Frontal cortex (tissue), 3 donors: ENCODE measurements at regions not wholly inside any gene's neighbourhood (a gene's known extent, or its start where the extent isn't known, plus 50 kb on each side); places are given as distances from the start of the nearest gene placed in this dataset.

Experiments used
- DNase-seq, 2 donors: peaks; one replicate each; pipeline ENCODE4 v3.0.0; 2012; ENCODE audit warnings: low spot score in 2 of 2
- FAIRE-seq: peaks from 2 replicates; lab custom pipeline; 2012; peaks lifted over from hg19 to GRCh38; lab: Jason Lieb, UNC
- donor health status: control.
- donor health status: control.
- donor health status: control.

GRCh38 chr4:111842336-111842735 lies 302.9 kb upstream of the FAM241A start:
- DNase-seq = no peak
- no peak for FAIRE-seq

- FAIRE-seq (no peak), DNase-seq (no peak)
Measured at GRCh38 chr4:111847296-111848008, 297.8 kb upstream of the FAM241A start.

GRCh38 chr4:111849746-111850284 lies 295.4 kb upstream of the FAM241A start:
- DNase-seq = no peak
- FAIRE-seq = no peak

GRCh38 chr4:111854494-111855087 lies 290.7 kb upstream of the FAM241A start:
- FAIRE-seq (peak; percentile 85), DNase-seq (no peak)

- DNase-seq (no peak), FAIRE-seq (no peak)
Measured at GRCh38 chr4:111855308-111855707, 289.9 kb upstream of the FAM241A start.

GRCh38 chr4:111864066-111864465 lies 281.2 kb upstream of the FAM241A start:
- FAIRE-seq = no peak
- no peak for DNase-seq

GRCh38 chr4:111869339-111869738 lies 275.9 kb upstream of the FAM241A start:
- FAIRE-seq (no peak), DNase-seq (no peak)

GRCh38 chr4:111871802-111872201 lies 273.5 kb upstream of the FAM241A start:
- FAIRE-seq = no peak
- no peak for DNase-seq

- DNase-seq (no peak), FAIRE-seq (no peak)
Measured at GRCh38 chr4:111873801-111874200, 271.5 kb upstream of the FAM241A start.

- no peak for DNase-seq
Measured at GRCh38 chr4:111879539-111879938, 265.7 kb upstream of the FAM241A start.

GRCh38 chr4:111880116-111880515 lies 265.1 kb upstream of the FAM241A start:
- FAIRE-seq = no peak
- DNase-seq = no peak

More at GRCh38 chr4:111879539-111879938, 265.7 kb upstream of the FAM241A start:
- no peak for FAIRE-seq

- no peak for FAIRE-seq
- no peak for DNase-seq
Measured at GRCh38 chr4:111883557-111883999, 261.7 kb upstream of the FAM241A start.

- FAIRE-seq = no peak
- DNase-seq = no peak
Measured at GRCh38 chr4:111890412-111890811, 254.8 kb upstream of the FAM241A start.

GRCh38 chr4:111905511-111905910 lies 239.7 kb upstream of the FAM241A start:
- no peak for FAIRE-seq
- no peak for DNase-seq

- DNase-seq (no peak), FAIRE-seq (no peak)
Measured at GRCh38 chr4:111919639-111920038, 225.6 kb upstream of the FAM241A start.

GRCh38 chr4:111921714-111922113 lies 223.5 kb upstream of the FAM241A start:
- DNase-seq (no peak), FAIRE-seq (no peak)

GRCh38 chr4:111923786-111924185 lies 221.5 kb upstream of the FAM241A start:
- no peak for DNase-seq
- FAIRE-seq = no peak

GRCh38 chr4:111924696-111925095 lies 220.6 kb upstream of the FAM241A start:
- FAIRE-seq = no peak

GRCh38 chr4:111930659-111931058 lies 214.6 kb upstream of the FAM241A start:
- DNase-seq = no peak
- FAIRE-seq = no peak

More at GRCh38 chr4:111924696-111925095, 220.6 kb upstream of the FAM241A start:
- no peak for DNase-seq

- FAIRE-seq (no peak), DNase-seq (no peak)
Measured at GRCh38 chr4:111933703-111934102, 211.6 kb upstream of the FAM241A start.

GRCh38 chr4:111934314-111934713 lies 210.9 kb upstream of the FAM241A start:
- DNase-seq (no peak), FAIRE-seq (peak; percentile 75)
